GM10266 (cell line): ENCODE measurements at regions not wholly inside any gene's neighbourhood (a gene's known extent, or its start where the extent isn't known, plus 50 kb on each side); places are given as distances from the start of the nearest gene placed in this dataset.

ENCODE experiments used
- DNase-seq: peaks from one replicate; pipeline ENCODE4 v3.0.0; 2012; ENCODE audit errors: extremely low spot score
- TF ChIP-seq, protein P1 (sequence below): IDR thresholded peaks from 2 replicates; pipeline ENCODE4 v1.5.1; 2012; ENCODE audit warnings: mild to moderate bottlenecking, low read depth; ENCODE audit not compliant: control insufficient read depth, insufficient read depth; ENCODE audit errors: missing control alignments

DNA sequence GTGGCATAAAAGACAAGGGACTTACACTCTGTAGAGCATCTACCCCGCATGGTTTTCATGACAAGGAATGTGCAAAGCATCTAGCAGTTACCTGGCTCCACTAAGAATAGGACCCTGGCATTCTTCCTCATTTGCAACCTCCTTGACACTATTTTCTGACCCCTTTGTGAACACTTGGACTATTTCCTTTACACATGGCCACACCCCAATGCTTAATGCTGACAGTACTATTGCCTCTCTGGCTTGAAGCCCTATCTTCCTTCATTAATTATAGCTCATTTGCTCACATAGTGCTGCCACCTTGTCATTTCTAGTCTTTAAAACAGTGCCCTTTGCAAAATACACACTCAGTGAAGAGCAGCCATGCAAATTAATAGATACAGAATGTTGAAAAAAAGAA, 226.3 kb upstream of the VCX3A start:
- TF ChIP-seq, protein P1, sequence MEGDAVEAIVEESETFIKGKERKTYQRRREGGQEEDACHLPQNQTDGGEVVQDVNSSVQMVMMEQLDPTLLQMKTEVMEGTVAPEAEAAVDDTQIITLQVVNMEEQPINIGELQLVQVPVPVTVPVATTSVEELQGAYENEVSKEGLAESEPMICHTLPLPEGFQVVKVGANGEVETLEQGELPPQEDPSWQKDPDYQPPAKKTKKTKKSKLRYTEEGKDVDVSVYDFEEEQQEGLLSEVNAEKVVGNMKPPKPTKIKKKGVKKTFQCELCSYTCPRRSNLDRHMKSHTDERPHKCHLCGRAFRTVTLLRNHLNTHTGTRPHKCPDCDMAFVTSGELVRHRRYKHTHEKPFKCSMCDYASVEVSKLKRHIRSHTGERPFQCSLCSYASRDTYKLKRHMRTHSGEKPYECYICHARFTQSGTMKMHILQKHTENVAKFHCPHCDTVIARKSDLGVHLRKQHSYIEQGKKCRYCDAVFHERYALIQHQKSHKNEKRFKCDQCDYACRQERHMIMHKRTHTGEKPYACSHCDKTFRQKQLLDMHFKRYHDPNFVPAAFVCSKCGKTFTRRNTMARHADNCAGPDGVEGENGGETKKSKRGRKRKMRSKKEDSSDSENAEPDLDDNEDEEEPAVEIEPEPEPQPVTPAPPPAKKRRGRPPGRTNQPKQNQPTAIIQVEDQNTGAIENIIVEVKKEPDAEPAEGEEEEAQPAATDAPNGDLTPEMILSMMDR = no peak
- no peak for DNase-seq

DNA sequence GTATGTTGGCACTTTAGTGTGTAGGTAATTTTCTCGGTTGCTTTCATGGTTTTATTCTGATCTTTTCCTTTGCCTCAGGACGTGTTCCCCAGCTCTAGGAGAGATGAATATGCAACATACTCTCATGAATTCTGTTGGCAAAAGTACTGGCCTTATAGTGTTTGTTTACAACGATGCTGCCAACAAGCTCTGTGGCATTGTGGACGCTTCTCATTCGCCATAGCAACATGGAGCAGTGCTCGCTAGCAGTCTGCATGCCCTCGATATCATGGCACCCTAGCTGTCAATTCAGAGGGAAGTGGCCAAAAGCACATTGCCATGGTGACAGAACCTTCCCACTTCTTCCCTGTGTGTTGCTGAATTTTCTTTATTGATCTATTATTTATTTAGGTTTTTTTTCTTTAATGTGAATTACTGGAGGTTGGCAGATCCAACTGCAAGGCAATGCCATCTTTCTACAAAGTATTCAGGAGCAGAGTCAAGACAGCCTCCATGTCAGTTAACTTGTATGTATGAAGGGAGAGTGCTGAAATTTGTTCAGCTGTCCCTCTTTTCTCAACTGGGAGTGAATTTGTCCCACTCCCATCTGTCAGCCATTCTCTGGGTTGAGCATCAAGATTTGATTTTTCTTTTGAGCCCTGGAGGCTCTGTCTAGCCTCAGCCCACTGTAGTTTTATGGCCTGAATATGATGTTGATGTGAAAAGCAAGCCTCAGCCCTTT, 224.9 kb upstream of the VCX3A start:
- no peak for DNase-seq
- TF ChIP-seq, protein P1 = no peak

DNA sequence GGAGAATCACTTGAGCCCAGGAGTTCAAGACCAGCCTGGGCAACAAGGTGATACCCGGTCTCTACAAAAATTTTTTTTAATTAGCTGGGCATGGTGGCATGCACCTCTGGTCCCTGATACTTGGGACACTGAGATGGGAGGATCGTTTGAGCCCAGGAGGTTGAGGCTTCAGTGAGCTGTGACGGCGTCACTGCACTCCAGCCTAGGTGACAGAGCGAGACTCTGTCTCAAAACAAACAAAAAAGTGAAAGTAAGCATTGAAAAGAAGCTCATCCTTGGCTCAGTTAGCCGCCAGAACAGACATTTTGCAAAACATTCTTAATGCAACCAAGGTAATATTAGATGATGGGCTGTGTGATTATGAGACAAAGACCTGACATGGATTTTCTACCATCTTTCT, 223.3 kb upstream of the VCX3A start:
- TF ChIP-seq, protein P1 = no peak
- DNase-seq = no peak

DNA sequence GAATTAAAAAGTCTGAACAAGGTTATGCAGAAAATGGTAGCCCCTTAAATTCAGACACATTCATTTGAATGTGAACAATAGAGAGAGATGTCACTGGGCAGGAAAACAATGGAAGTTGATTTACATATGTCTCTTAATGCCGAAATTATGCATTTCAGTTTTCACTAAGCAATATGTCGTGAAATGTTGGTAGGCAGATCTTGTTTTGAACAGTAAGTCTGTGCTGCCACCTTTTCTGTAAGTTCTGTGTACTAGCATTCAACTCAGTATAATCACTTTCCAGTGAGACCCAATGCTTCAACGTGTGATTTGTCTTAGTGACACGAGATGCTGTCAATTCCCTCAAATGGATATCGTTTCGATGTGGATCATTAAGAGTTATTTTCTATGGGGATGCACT, 222.7 kb upstream of the VCX3A start:
- no peak for DNase-seq
- TF ChIP-seq, protein P1 = no peak

DNA sequence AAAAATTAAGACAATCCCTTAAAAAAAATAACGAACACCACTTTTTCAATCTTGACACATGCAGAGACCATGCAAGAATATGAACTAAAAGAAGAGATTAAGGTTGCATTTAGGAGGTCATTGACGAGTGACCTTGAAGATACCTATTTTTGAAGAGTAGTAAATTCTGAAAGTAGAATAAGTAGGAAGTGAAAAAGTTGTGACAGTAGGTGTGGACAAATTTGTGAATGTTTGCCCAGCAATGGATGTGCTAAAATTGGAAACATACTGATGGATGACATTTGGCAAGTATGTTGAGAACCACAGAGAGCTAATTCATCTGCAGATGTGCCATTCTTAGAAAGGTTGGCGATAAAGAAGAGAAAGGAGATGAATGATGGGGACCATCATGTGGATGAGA, 213.7 kb upstream of the VCX3A start:
- TF ChIP-seq, protein P1 = no peak
- no peak for DNase-seq

DNA sequence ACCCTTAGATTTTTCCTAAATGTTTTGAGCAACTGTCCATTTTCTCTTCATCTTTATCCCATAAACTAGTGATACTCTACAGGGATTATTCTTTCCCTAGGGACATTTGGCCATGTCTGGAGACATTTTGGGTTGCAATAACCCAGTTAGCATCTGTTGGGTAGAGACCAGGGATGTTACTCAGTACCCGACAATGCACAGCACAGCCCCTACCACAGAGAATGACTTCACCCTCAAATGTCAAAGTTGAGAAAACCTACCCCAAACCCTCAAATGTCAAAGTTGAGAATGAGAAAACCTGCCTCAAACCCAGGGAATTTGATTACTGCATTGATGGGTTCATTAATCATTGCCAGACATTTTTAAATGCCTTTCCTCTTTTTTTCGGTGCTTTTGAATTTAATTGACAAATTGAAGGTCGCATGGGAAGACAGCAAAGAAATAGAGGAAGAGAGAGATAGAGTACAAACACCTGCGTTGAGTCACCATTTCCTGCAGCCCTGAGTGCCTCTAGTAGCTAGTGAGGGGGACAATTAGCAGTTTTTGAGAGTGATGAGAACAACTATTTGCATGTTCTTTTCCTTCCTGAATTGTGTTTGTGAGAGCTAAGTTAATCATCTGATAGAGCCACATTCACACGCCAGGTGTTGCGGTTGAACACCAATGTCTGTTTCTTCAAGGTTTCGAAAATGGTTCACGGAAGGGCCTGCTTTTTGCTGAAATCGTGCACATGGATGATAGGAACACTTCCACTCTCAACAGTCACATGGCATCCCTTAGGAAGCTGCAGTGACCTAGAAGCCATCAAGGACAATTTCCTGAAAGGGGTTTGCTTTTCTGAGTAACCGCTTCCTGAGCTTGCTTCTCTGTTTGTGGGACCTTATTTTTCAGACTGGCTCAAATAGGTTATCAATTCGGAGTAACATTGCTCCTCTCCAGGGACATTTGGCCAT, 203.9 kb upstream of the VCX3A start:
- TF ChIP-seq, protein P1 = no peak
- peak; percentile 13 for DNase-seq

DNA sequence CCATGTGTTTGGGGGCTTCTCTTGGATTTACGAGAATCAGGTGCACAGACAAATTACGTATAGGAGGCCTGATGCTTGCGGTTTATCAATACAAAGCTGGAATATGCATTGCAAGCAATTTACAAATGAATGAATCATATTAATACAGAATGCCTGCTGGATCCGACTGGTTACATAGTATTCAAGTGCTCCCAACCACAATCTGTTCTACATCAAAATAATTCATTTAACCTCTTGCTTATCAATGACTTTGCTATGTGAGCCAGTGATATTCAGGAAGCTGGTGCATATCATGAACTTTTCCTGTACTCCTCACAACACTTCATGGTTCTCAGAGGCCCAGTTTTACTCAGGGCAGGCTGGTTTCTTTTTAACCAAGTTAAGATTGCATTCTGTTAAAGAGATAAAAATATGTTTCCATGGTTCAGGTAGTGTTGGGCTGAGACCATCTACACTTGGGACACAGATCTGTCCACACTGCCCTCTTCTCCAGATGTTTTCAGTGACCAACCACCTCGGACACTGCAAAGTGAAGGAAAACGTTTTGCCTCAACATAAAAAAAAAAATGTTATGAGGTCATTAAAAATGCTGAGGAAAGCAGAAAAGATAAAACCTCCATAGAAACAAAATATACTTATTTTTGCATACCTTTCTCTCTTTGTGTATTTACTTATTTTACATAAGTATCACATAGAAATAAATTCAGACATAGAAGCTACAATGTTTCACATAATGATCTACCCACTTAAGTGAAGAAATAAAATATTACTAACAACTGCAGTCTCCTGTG, 200.1 kb upstream of the VCX3A start:
- no peak for DNase-seq
- TF ChIP-seq, protein P1 = no peak
